Neural cell (in vitro differentiated cells): ENCODE measurements at regions not wholly inside any gene's neighbourhood (a gene's known extent, or its start where the extent isn't known, plus 50 kb on each side); places are given as distances from the start of the nearest gene placed in this dataset.

Experiments used
- H2AFZ ChIP-seq: fragments of 200-600, 300-800 bp; sonication (generic), shearing (Covaris generic); 2 replicates; pipeline ENCODE4 v1.6.0; 2014; ENCODE audit warnings: low read depth, mild to moderate bottlenecking, antibody characterized with exemption, low read length, moderate library complexity
- H3F3A ChIP-seq: fragments of 200-600 bp; shearing (Covaris generic); 2 replicates; pipeline ENCODE4 v1.6.1; 2016; ENCODE audit warnings: mild to moderate bottlenecking, moderate library complexity, mixed read lengths, antibody characterized with exemption, low read length; ENCODE audit not compliant: insufficient read depth, poor library complexity, severe bottlenecking
- H3K27ac ChIP-seq: fragments of 200-600, 300-800 bp; sonication (generic), shearing (Covaris generic); 2 replicates; pipeline ENCODE4 v1.5.1; 2014; ENCODE audit warnings: mild to moderate bottlenecking, low read length, moderate library complexity
- H3K27me3 ChIP-seq: fragments of 300-800, 200-600 bp; sonication (generic), shearing (Covaris generic); 2 replicates; pipeline ENCODE4 v1.6.0; 2014; ENCODE audit warnings: mild to moderate bottlenecking, low read depth, low read length, moderate library complexity; ENCODE audit not compliant: insufficient read depth
- H3K36me3 ChIP-seq: fragments of 300-800, 200-600 bp; sonication (generic), shearing (Covaris generic); 2 replicates; pipeline ENCODE4 v1.5.1; 2014; ENCODE audit warnings: mild to moderate bottlenecking, antibody characterized with exemption, low read length, moderate library complexity; ENCODE audit not compliant: insufficient read depth
- H3K4me2 ChIP-seq: fragments of 300-800, 200-600 bp; sonication (generic), shearing (Covaris generic); 2 replicates; pipeline ENCODE4 v1.6.0; 2014; ENCODE audit warnings: mild to moderate bottlenecking, low read length
- H3K4me3 ChIP-seq: fragments of 300-800, 200-600 bp; sonication (generic), shearing (Covaris generic); 2 replicates; pipeline ENCODE4 v1.5.1; 2014; ENCODE audit warnings: mild to moderate bottlenecking, low read length, moderate library complexity
- H3K79me2 ChIP-seq: fragments of 200-600 bp; shearing (Covaris generic); replicated peaks from 2 replicates; pipeline ENCODE4 v1.6.0; 2014; ENCODE audit warnings: mild to moderate bottlenecking, low read length, moderate library complexity; ENCODE audit not compliant: insufficient read depth
- H3K9ac ChIP-seq: fragments of 300-800, 200-600 bp; sonication (generic), shearing (Covaris generic); 2 replicates; pipeline ENCODE4 v1.6.1; 2016; ENCODE audit warnings: mild to moderate bottlenecking, low read length, mixed read lengths
- H3K9me2 ChIP-seq: fragments of 200-600 bp; shearing (Covaris generic); 2 replicates; pipeline ENCODE4 v1.6.1; 2016; ENCODE audit warnings: mild to moderate bottlenecking, low read length, mixed read lengths; ENCODE audit not compliant: insufficient read depth
- H3K9me3 ChIP-seq: fragments of 200-600, 300-800 bp; sonication (generic), shearing (Covaris generic); 2 replicates; pipeline ENCODE4 v1.6.1; 2016; ENCODE audit warnings: mild to moderate bottlenecking, mixed run types, low read length, moderate library complexity, mixed read lengths
- H4K20me1 ChIP-seq: fragments of 200-600 bp; shearing (Covaris generic); 2 replicates; pipeline ENCODE4 v1.6.1; 2016; ENCODE audit warnings: mild to moderate bottlenecking, mixed run types; ENCODE audit not compliant: insufficient read depth
- EP300 ChIP-seq: fragments of 450-650 bp; conservative IDR thresholded peaks from 2 replicates; pipeline ENCODE4 v1.6.1; 2014; ENCODE audit warnings: antibody characterized with exemption, mild to moderate bottlenecking, moderate library complexity; ENCODE audit not compliant: poor library complexity, severe bottlenecking
- EZH2 ChIP-seq: fragments of 200-600, 300-800 bp; shearing (Covaris generic), sonication (generic); IDR thresholded peaks from 2 replicates; pipeline ENCODE4 v1.6.1; 2014; ENCODE audit warnings: antibody characterized with exemption, low read length, borderline replicate concordance, mild to moderate bottlenecking; ENCODE audit not compliant: insufficient read depth, poor library complexity, severe bottlenecking
- MXI1 ChIP-seq: fragments of 450-650 bp; conservative IDR thresholded peaks from 2 replicates; pipeline ENCODE4 v1.6.1; 2014; ENCODE audit warnings: antibody characterized with exemption, mild to moderate bottlenecking; ENCODE audit not compliant: poor library complexity, severe bottlenecking
- POLR2AphosphoS5 ChIP-seq: IDR thresholded peaks from 2 replicates; pipeline ENCODE4 v1.6.1; 2012
- RAD21 ChIP-seq: fragments of 450-650 bp; conservative IDR thresholded peaks from 2 replicates; pipeline ENCODE4 v1.6.1; 2014; ENCODE audit warnings: antibody characterized with exemption, mild to moderate bottlenecking, moderate library complexity
- SMC3 ChIP-seq: fragments of 450-650 bp; conservative IDR thresholded peaks from 2 replicates; pipeline ENCODE4 v1.6.1; 2014; ENCODE audit warnings: antibody characterized with exemption, mild to moderate bottlenecking, moderate library complexity; ENCODE audit not compliant: poor library complexity
- TAF1 ChIP-seq: IDR thresholded peaks from 2 replicates; pipeline ENCODE4 v1.6.1; 2012; ENCODE audit warnings: low read depth
- TF ChIP-seq, protein P1 (sequence below): IDR thresholded peaks from 2 replicates; pipeline ENCODE4 v1.6.1; 2012; ENCODE audit warnings: borderline replicate concordance
- TF ChIP-seq, protein P2 (sequence below): fragments of 450-650 bp; IDR thresholded peaks from 2 replicates; pipeline ENCODE4 v1.5.1; 2014; ENCODE audit warnings: antibody characterized with exemption, mild to moderate bottlenecking, moderate library complexity; ENCODE audit not compliant: poor library complexity, severe bottlenecking

- no peaks in the 10 kb centered on the region for H3K9me2 ChIP-seq
Observed at GRCh38 chr1:195096051-195096521, 1512.2 kb downstream of the KCNT2 start.

DNA sequence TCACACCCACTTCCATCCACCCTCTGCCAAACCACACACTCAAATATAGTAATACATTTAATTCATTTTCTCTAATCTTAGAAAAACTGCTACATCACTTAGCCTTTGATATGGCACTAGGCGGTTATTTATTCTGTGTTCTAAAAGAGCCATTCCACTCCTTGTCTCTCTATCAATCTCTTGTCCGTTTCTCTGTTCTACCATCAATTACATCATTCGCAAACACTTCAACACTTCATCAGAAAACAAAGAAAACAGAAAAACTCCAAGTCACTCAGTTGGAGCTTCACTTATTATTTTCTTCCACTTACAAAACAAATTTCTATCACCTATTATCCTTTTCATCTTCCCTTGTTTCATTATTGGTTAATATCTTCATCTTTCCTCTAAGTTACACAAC is 1523.0 kb downstream of the KCNT2 start:
- Histone ChIP-seq H3K9ac (no peak overlapping the region), H3K9me3 (no peaks in the 10 kb centered on the region), H3F3A (no peaks in the 10 kb centered on the region), H3K4me3 (no peak overlapping the region), H3K36me3 (no peaks in the 10 kb centered on the region), H3K27me3 (no peaks in the 10 kb centered on the region), H3K79me2 (no peaks in the 10 kb centered on the region), H4K20me1 (no peaks in the 10 kb centered on the region), H3K4me2 (no peak overlapping the region), H3K27ac (no peak overlapping the region), H2AFZ (no peak overlapping the region), H3K9me2 (no peaks in the 10 kb centered on the region)
- TF ChIP-seq SMC3: no peak
- TF ChIP-seq TAF1: no peak
- no peak for TF ChIP-seq RAD21
- no peak for TF ChIP-seq POLR2AphosphoS5
- no peak for TF ChIP-seq EZH2
- TF ChIP-seq, protein P1, sequence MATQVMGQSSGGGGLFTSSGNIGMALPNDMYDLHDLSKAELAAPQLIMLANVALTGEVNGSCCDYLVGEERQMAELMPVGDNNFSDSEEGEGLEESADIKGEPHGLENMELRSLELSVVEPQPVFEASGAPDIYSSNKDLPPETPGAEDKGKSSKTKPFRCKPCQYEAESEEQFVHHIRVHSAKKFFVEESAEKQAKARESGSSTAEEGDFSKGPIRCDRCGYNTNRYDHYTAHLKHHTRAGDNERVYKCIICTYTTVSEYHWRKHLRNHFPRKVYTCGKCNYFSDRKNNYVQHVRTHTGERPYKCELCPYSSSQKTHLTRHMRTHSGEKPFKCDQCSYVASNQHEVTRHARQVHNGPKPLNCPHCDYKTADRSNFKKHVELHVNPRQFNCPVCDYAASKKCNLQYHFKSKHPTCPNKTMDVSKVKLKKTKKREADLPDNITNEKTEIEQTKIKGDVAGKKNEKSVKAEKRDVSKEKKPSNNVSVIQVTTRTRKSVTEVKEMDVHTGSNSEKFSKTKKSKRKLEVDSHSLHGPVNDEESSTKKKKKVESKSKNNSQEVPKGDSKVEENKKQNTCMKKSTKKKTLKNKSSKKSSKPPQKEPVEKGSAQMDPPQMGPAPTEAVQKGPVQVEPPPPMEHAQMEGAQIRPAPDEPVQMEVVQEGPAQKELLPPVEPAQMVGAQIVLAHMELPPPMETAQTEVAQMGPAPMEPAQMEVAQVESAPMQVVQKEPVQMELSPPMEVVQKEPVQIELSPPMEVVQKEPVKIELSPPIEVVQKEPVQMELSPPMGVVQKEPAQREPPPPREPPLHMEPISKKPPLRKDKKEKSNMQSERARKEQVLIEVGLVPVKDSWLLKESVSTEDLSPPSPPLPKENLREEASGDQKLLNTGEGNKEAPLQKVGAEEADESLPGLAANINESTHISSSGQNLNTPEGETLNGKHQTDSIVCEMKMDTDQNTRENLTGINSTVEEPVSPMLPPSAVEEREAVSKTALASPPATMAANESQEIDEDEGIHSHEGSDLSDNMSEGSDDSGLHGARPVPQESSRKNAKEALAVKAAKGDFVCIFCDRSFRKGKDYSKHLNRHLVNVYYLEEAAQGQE: no peak
- TF ChIP-seq, protein P2, sequence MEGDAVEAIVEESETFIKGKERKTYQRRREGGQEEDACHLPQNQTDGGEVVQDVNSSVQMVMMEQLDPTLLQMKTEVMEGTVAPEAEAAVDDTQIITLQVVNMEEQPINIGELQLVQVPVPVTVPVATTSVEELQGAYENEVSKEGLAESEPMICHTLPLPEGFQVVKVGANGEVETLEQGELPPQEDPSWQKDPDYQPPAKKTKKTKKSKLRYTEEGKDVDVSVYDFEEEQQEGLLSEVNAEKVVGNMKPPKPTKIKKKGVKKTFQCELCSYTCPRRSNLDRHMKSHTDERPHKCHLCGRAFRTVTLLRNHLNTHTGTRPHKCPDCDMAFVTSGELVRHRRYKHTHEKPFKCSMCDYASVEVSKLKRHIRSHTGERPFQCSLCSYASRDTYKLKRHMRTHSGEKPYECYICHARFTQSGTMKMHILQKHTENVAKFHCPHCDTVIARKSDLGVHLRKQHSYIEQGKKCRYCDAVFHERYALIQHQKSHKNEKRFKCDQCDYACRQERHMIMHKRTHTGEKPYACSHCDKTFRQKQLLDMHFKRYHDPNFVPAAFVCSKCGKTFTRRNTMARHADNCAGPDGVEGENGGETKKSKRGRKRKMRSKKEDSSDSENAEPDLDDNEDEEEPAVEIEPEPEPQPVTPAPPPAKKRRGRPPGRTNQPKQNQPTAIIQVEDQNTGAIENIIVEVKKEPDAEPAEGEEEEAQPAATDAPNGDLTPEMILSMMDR: no peak
- no peak for TF ChIP-seq MXI1
- no peak for TF ChIP-seq EP300

More at GRCh38 chr1:195096051-195096521, 1512.2 kb downstream of the KCNT2 start:
- Histone ChIP-seq H3K4me3 (no peak overlapping the region), H3K36me3 (no peaks in the 10 kb centered on the region), H3K27ac (no peak overlapping the region), H3K9me3 (no peaks in the 10 kb centered on the region), H3K27me3 (no peaks in the 10 kb centered on the region), H3K79me2 (no peaks in the 10 kb centered on the region), H4K20me1 (no peaks in the 10 kb centered on the region), H3F3A (no peaks in the 10 kb centered on the region), H3K4me2 (no peak overlapping the region), H2AFZ (no peak overlapping the region), H3K9ac (no peak overlapping the region)
- no peak for TF ChIP-seq TAF1
- no peak for TF ChIP-seq EP300
- no peak for TF ChIP-seq EZH2
- TF ChIP-seq MXI1: no peak
